SW480 (cell line): ENCODE measurements at regions not wholly inside any gene's neighbourhood (a gene's known extent, or its start where the extent isn't known, plus 50 kb on each side); places are given as distances from the start of the nearest gene placed in this dataset.
"Not testable (repeated sequence)": the region's sequence is repeated elsewhere in the genome, so short reads cannot be mapped to it uniquely, and the experiment has no call there.

Experiments used
- DNase-seq: peaks from one replicate; pipeline ENCODE4 v3.0.0-alpha.2; 2016; ENCODE audit warnings: low spot score

DNA sequence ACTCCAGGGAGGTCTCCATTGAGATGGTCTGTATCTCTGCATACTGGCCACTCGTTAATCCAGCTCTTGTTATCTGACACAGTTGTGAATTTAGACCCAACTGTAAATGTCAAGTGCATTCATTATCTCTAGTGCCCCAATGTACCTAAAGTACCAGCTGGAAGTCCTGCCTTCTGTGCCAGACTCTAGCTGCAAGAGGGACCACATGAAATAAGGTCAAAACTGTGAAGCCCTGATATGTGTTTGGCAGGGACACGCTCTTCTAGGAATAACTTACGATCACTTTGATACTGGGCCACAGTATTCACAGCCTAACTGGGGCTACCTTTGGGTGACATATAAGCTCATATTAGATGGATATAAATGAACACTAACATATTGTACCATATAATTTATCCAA, 268.5 kb downstream of the LRIG3 start:
- no peak for DNase-seq

- DNase-seq = no peak
These were observed 266.3 kb downstream of the LRIG3 start for GRCh38 chr12:58654021-58654420.

- no peak for DNase-seq
These were observed 264.9 kb downstream of the LRIG3 start for GRCh38 chr12:58655375-58655774.

DNA sequence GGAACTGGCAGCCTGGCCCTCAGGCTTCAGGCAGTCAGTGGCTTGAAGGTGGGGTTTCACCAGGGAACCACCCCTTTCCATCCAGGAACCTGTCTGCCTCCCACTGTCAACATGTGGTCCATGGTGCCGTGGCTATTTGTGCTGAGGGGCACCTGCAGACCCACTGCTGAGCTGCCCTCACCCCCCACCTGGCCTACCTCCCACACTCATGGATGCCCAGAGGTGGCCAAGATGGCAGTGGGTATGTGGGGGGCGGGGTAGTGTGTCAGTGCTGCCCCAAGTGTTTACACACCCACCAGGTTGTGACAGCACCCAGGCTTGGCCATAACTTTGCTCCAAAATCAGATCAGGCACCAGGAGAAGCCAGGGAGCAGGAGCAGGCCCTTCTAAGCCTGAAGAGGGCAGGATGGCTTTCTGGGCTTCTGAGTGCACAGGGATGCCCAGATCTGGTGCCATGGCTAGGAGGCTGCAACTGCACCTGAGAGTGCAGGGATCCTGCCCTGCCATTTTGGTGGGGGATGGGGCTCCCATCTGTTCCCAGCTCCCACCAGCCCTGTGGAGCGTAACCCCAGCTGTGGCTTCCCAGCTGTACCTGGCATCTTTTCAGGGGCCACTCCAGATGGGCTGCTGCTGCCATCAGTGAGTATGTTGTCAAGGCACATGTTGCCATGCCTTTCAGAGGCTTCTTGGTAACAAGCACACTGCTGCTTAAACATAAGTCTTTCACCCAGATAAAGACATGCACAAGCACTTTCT, 263.9 kb downstream of the LRIG3 start:
- no peak for DNase-seq

DNA sequence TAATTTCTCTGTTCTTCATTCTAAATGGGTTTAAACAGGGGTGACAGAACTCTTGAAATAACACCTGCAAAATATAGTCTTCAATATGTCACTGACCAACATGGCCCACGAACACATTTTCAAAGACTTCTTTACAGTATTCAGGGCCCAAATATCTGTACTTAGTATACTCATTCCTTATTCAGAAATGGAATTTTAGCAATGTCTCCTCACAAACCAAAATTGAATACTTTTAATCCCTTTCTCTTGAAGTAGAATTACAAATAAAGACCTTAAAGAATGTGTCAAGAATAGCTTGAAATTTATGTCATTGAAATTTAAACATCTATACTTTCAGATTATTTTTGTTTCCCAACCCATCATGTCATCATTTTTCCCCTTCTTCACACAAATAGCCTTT, 263.1 kb downstream of the LRIG3 start:
- DNase-seq = no peak

DNA sequence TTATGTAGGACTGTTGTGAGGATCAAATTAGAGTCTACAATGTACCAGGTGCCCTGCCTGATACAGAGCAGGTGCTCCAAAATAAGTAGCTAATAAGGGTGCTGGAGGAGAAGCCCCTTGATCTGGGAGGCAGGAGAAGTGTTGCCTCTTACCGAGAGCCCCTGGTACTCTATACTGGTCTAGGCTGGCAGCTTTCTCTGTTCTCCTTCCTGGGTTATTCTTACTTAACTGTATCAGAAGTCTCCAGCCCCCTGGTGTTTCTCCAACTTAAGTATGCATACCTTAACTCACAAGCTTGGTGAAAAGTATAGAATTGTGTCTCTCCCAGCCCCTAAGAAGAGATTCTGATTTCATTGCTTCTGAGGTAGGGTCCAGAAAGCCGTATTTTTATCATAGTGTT, 254.9 kb downstream of the LRIG3 start:
- no peak for DNase-seq

DNA sequence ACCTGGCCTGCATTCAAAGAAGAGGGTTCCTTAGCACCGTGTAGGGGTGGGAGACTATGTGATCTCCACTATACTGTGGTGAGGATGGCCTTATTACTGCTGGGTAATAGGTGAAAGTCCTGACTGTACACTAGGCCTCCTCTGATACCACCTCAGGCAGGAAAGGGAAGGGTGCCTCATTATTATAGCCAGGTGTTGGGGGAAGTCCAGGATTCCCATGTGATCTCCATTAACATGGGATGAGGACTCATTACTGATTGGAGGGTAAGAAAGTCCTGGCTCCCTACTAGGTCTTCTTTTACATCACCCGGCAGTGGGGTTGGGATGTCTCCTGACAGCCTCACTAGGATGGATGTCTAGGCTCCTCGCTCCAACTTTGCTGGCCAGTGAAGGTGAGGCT, 252.1 kb downstream of the LRIG3 start:
- no peak for DNase-seq

DNA sequence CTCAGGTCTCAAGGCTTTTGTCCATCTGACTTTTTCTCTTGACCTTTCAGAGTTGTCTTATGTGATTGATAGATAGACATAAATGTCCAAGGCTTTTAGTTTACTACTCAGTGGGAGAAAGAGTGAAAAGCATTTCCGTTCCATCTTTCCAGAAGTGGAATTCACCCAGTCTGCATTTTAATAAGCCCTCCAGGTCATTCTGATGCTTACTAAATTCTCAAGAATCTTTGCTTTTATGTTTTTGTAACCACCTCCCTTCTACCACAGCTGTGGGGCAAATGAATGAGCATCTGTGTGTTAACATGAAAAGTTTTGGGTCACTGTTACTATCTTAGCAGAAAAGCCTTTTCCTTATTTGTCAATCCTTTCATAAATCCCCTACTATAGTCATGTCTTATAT, 251.4 kb downstream of the LRIG3 start:
- no peak for DNase-seq

DNA sequence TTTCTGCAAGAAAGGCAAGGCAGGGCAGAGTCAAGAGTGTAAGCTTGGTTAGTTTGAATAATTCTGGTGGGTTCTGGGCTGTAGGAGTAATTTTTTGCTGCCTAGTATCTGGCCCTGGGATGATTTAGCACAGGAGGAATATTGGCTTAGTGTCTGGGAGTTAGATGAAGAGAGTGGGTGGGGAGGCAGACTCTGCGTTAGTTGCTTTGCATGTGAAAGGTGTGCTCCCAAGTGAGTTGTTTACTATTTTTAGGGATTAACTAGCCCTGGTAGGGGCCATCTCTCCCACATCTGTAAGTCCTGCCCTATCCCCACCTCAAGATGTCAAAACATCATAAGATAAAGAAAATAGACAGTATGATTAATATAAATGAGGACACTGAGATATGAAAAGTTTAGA, 249.7 kb downstream of the LRIG3 start:
- no peak for DNase-seq

- no peak for DNase-seq
These were observed 249.1 kb downstream of the LRIG3 start for GRCh38 chr12:58671196-58671595.

DNA sequence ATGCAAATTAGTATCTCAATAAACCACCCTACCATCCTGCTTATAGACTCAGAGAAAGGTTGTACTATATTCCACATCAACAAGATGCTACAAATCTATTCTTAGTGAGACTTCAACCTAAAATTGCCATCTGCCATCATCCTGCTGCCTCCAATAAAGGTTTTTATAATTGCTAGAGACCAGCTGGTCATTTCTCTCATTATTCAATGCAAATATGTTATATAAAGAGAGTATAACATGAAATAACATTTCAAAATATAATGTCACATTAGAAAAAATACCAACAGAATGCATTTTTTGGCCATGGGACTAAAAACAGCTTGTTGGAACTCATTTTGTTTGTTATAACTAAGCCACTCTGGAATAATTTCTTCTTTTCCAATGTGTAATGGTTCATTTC, 247.3 kb downstream of the LRIG3 start:
- DNase-seq = no peak

DNA sequence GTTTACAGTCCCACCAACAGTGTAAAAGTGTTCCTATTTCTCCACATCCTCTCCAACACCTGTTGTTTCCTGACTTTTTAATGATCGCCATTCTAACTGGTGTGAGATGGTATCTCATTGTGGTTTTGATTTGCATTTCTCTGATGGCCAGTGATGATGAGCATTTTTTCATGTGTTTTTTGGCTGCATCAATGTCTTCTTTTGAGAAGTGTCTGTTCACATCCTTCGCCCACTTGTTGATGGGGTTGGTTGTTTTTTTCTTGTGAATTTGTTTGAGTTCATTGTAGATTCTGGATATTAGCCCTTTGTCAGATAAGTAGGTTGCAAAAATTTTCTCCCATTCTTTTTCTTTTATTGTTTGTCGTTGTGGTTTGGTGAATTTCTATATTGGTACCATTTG, 242.5 kb downstream of the LRIG3 start:
- not testable (repeated sequence) for DNase-seq

GRCh38 chr12:58678753-58679152, 241.6 kb downstream of the LRIG3 start:
- DNase-seq = no peak

GRCh38 chr12:58681730-58682129, 238.6 kb downstream of the LRIG3 start:
- DNase-seq = no peak

DNA sequence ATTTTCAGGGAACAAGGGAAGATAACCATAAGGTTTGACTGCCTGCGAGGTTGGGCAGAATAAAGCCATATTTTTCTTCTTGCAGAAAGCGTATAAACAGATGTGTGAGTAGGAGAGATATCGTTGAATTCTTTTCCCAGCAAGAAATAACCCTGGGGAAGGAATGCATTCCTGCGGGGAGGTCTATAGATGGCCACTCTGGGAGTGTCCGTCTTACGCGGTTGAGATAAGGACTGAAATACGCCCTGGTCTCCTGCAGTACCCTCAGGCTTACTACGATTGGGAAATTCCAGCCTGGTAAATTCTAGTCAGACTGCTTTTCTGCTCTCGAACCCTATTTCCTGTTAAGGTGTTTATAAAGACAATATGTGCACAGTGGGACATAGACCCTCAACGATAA, 225.0 kb downstream of the LRIG3 start:
- DNase-seq = no peak

- no peak for DNase-seq
These were observed 218.8 kb downstream of the LRIG3 start for GRCh38 chr12:58701536-58701935.

DNA sequence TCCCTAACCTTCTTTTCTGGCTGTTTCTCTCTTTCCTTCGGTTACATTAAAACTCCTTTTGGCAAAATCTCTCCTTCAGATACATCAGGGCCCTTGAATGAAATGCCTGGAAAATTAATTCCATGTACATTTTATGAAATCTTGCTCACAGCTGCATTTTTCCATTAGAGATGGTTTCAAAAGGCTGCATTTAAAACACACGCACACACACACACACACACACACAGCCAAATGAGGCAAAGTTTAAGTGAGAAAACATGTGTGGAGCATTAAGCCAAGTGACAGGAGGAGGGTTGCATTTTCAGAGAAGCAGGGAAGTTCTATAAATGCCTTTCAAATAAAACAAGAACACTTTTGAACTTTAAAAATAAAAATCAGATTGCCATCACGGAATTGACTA, 216.4 kb downstream of the LRIG3 start:
- no peak for DNase-seq

- DNase-seq = not testable (repeated sequence)
These were observed 215.5 kb downstream of the LRIG3 start for GRCh38 chr12:58704770-58705169.

- no peak for DNase-seq
These were observed 209.4 kb downstream of the LRIG3 start for GRCh38 chr12:58710901-58711300.

GRCh38 chr12:58711974-58712373, 208.3 kb downstream of the LRIG3 start:
- DNase-seq = no peak

DNA sequence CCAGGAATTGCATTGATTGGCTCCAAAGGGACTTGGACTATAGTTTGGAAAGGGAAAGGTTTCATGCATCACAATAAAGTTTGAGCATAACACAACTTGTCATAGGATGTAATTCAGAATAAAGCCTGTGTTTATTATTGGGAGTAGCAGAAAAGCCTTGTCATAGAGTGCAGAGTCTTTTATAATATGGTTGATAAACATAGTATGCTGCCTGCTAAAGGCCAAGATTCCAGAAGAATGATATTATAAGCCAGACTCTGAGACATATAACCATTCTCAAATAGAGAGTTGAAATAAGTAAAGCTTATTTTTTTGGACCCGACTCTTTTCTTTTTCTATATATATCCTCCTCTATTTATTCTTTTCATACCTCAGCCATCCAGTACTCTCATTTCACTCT, 207.3 kb downstream of the LRIG3 start:
- no peak for DNase-seq

DNA sequence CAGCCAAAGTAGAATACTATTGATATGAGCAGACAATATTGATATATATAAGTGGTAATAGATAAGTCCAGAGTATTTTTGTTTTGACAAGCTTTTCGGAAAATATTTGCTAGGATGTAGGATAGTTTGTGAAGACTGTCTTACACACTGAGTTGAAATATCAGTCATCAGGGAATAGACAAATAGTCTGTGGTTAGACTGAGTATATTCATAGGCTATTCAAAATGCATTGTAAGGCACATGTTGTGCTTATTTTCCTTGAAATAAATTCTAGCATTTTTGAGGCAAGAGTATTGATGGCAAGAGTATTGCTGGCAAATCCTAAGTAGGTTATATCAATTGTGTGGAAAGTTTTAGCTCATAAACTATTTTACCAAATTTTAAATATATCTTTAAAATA, 201.1 kb downstream of the LRIG3 start:
- no peak for DNase-seq

GRCh38 chr12:58720421-58720820, 199.9 kb downstream of the LRIG3 start:
- no peak for DNase-seq

- no peak for DNase-seq
These were observed 194.8 kb downstream of the LRIG3 start for GRCh38 chr12:58725400-58726105.
